ENCODE measurements at regions not wholly inside any gene's neighbourhood (a gene's known extent, or its start where the extent isn't known, plus 50 kb on each side); places are given as distances from the start of the nearest gene placed in this dataset.
A peak's percentile ranks its signal among the peaks of the same experiment; 100 is the strongest.

GRCh38 chr7:142418326-142418725 is 160.5 kb upstream of the PRSS58 start:
- DNase-seq (ENCODE audit: low read depth in 1 of 2, low spot score in 1 of 2) = no peak

- no peak for DNase-seq (ENCODE audit: low read depth in 1 of 2, low spot score in 1 of 2)
These were observed 157.1 kb upstream of the PRSS58 start for GRCh38 chr7:142414915-142415314.

GRCh38 chr7:142414135-142414534 is 156.3 kb upstream of the PRSS58 start:
- DNase-seq (ENCODE audit: low read depth in 1 of 2, low spot score in 1 of 2) = no peak

GRCh38 chr7:142413280-142414000 is 155.6 kb upstream of the PRSS58 start:
- no peak for DNase-seq (ENCODE audit: low read depth in 1 of 2, low spot score in 1 of 2)

- no peak for DNase-seq (ENCODE audit: low read depth in 1 of 2, low spot score in 1 of 2)
These were observed 154.8 kb upstream of the PRSS58 start for GRCh38 chr7:142412551-142413193.

GRCh38 chr7:142409471-142409870 is 151.6 kb upstream of the PRSS58 start:
- DNase-seq (ENCODE audit: low read depth in 1 of 2, low spot score in 1 of 2) = no peak

GRCh38 chr7:142408794-142409193 is 150.9 kb upstream of the PRSS58 start:
- DNase-seq (ENCODE audit: low read depth in 1 of 2, low spot score in 1 of 2) = no peak

- DNase-seq (ENCODE audit: low read depth in 1 of 2, low spot score in 1 of 2) = no peak
These were observed 150.2 kb upstream of the PRSS58 start for GRCh38 chr7:142407939-142408570.

GRCh38 chr7:142405122-142405765 is 147.4 kb upstream of the PRSS58 start:
- no peak for DNase-seq (ENCODE audit: low read depth in 1 of 2, low spot score in 1 of 2)

GRCh38 chr7:142401951-142402350 is 144.1 kb upstream of the PRSS58 start:
- no peak for DNase-seq (ENCODE audit: low read depth in 1 of 2, low spot score in 1 of 2)

- no peak for DNase-seq (ENCODE audit: low read depth in 1 of 2, low spot score in 1 of 2)
These were observed 142.2 kb upstream of the PRSS58 start for GRCh38 chr7:142400042-142400533.

GRCh38 chr7:142391191-142391992 is 133.5 kb upstream of the PRSS58 start:
- DNase-seq (ENCODE audit: low read depth in 1 of 2, low spot score in 1 of 2) = peak in 1 of 2 donors; percentile 27

- no peak for DNase-seq (ENCODE audit: low read depth in 1 of 2, low spot score in 1 of 2)
These were observed 131.7 kb upstream of the PRSS58 start for GRCh38 chr7:142389544-142389943.

- DNase-seq (ENCODE audit: low read depth in 1 of 2, low spot score in 1 of 2) = no peak
These were observed 127.9 kb upstream of the PRSS58 start for GRCh38 chr7:142385491-142386340.

GRCh38 chr7:142384493-142384922 is 126.7 kb upstream of the PRSS58 start:
- DNase-seq (ENCODE audit: low read depth in 1 of 2, low spot score in 1 of 2) = no peak

GRCh38 chr7:142383841-142384492 is 126.1 kb upstream of the PRSS58 start:
- no peak for DNase-seq (ENCODE audit: low read depth in 1 of 2, low spot score in 1 of 2)

GRCh38 chr7:142381727-142382390 is 124.0 kb upstream of the PRSS58 start:
- no peak for DNase-seq (ENCODE audit: low read depth in 1 of 2, low spot score in 1 of 2)

GRCh38 chr7:142380069-142380468 is 122.2 kb upstream of the PRSS58 start:
- DNase-seq (ENCODE audit: low read depth in 1 of 2, low spot score in 1 of 2) = no peak

All from stimulated activated CD4-positive, alpha-beta T cell treated with anti-CD3 and anti-CD28 coated beads, Interleukin-15, amount 100 ng/mL, for 1 hour (primary cell).